AG09319 (cell line): ENCODE measurements at regions not wholly inside any gene's neighbourhood (a gene's known extent, or its start where the extent isn't known, plus 50 kb on each side); places are given as distances from the start of the nearest gene placed in this dataset.

Source experiments
- DNase-seq: peaks from one replicate; pipeline ENCODE4 v3.0.0-alpha.2; 2010; ENCODE audit warnings: low read depth; ENCODE audit errors: extremely low read depth
- TF ChIP-seq, protein P1 (sequence below): IDR thresholded peaks from 2 replicates; pipeline ENCODE4 v1.5.1; 2011; ENCODE audit warnings: low read depth, mild to moderate bottlenecking, inconsistent platforms, low read length, moderate library complexity

DNA sequence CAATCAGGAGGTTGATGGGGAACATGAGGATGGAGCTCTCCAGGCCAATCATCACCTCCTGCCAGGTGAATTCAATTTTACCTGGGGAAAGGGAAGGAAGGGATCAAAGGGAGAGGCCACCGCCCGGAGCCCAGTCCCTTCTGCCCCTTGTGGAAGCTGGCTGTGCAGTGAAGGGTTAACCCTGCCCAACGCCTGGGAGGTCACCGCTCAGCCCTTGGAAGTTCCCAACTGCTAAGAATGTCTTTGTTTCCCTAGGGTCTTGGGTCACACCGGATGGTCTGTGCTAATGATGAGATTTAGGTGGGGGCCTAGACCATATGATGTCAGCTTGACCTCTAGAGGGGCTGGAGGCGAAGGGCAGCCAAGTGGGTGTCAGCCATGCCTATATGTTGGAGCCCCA lies 52.1 kb upstream of the GCSH start:
- DNase-seq, result no peak
- TF ChIP-seq, protein P1, sequence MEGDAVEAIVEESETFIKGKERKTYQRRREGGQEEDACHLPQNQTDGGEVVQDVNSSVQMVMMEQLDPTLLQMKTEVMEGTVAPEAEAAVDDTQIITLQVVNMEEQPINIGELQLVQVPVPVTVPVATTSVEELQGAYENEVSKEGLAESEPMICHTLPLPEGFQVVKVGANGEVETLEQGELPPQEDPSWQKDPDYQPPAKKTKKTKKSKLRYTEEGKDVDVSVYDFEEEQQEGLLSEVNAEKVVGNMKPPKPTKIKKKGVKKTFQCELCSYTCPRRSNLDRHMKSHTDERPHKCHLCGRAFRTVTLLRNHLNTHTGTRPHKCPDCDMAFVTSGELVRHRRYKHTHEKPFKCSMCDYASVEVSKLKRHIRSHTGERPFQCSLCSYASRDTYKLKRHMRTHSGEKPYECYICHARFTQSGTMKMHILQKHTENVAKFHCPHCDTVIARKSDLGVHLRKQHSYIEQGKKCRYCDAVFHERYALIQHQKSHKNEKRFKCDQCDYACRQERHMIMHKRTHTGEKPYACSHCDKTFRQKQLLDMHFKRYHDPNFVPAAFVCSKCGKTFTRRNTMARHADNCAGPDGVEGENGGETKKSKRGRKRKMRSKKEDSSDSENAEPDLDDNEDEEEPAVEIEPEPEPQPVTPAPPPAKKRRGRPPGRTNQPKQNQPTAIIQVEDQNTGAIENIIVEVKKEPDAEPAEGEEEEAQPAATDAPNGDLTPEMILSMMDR, result no peak
